Panc1 (cell line): ENCODE measurements at regions not wholly inside any gene's neighbourhood (a gene's known extent, or its start where the extent isn't known, plus 50 kb on each side); places are given as distances from the start of the nearest gene placed in this dataset.

Source experiments
- ATAC-seq: fragments of 200-7000 bp; cut with Tn5 transposase; 2 replicates; pipeline ENCODE4 v1.9.1; 2020; ENCODE audit warnings: mild to moderate bottlenecking, moderate library complexity
- BruUV-seq: library from RNA; stranded (reverse); fragments of 400-500 nt; replicated peaks from 2 replicates; lab custom pipeline; 2021; lab: Mats Ljungman, UMichigan
- CTCF ChIA-PET: fragments of 300-600 bp; sonication (Branson Sonifier 250); formaldehyde crosslinking; loops from one replicate; lab custom pipeline; 2022; ENCODE audit warnings: antibody characterized with exemption; lab: Charles Lee
- POLR2A ChIA-PET: fragments of 300-600 bp; sonication (Branson Sonifier 250); formaldehyde crosslinking; loops from one replicate; lab custom pipeline; 2022; ENCODE audit warnings: antibody characterized with exemption; lab: Charles Lee
- DNase-seq: peaks from one replicate; pipeline ENCODE4 v3.0.0-alpha.2; 2010; ENCODE audit warnings: low read depth, low spot score
- H3K27ac ChIP-seq: 2 replicates; pipeline ENCODE4 v1.5.1; 2011; ENCODE audit warnings: mild to moderate bottlenecking, low read length, inconsistent platforms
- H3K27me3 ChIP-seq: fragments of 200-500 bp; sonication (Bioruptor generic); 2 replicates; pipeline ENCODE4 v1.6.0; 2014; ENCODE audit warnings: low read length, inconsistent platforms; ENCODE audit not compliant: control insufficient read depth, insufficient read depth
- H3K36me3 ChIP-seq: fragments of 200-500 bp; sonication (Bioruptor generic); 2 replicates; pipeline ENCODE4 v1.5.1; 2014; ENCODE audit warnings: inconsistent platforms, mild to moderate bottlenecking, low read length, moderate library complexity; ENCODE audit not compliant: control insufficient read depth, insufficient read depth
- H3K4me1 ChIP-seq: 2 replicates; pipeline ENCODE4 v1.5.1; 2011; ENCODE audit warnings: inconsistent platforms, mild to moderate bottlenecking, low read length, moderate library complexity; ENCODE audit not compliant: control insufficient read depth, insufficient read depth
- H3K4me3 ChIP-seq, 2 experiments: 2 replicates each; pipeline ENCODE4 v1.5.1; 2011 to 2012; ENCODE audit warnings: low read depth in 2 of 2, low read length in 2 of 2, mild to moderate bottlenecking in 2 of 2, inconsistent platforms in 1 of 2, moderate library complexity in 1 of 2
- H3K9me3 ChIP-seq: fragments of 200-500 bp; sonication (Bioruptor generic); 2 replicates; pipeline ENCODE4 v1.5.1; 2014; ENCODE audit warnings: low read depth, mild to moderate bottlenecking, inconsistent platforms, low read length, moderate library complexity; ENCODE audit not compliant: control insufficient read depth, insufficient read depth
- POLR2AphosphoS5 ChIP-seq: IDR thresholded peaks from 2 replicates; pipeline ENCODE4 v1.6.1; 2012; ENCODE audit warnings: mild to moderate bottlenecking, low read depth, low read length, moderate library complexity
- SIN3A ChIP-seq: IDR thresholded peaks from 2 replicates; pipeline ENCODE4 v1.6.1; 2012; ENCODE audit warnings: low read depth, mild to moderate bottlenecking, low read length, moderate library complexity, borderline replicate concordance; ENCODE audit not compliant: insufficient read depth
- TCF7L2 ChIP-seq: IDR thresholded peaks from 2 replicates; pipeline ENCODE4 v1.6.1; 2011; ENCODE audit warnings: mild to moderate bottlenecking, low read depth, low read length, inconsistent platforms
- in situ Hi-C: cut with HindIII; loops from 2 replicates; pipeline ENCODE4 v1.10.0; 2016; ENCODE audit warnings: low sequenced_read_pairs, low pct_unique_long_range_greater_than_20kb
- intact Hi-C: fragments of 100-400 bp; cut with micrococcal nuclease; formaldehyde crosslinking; loops from one replicate; pipeline ENCODE4 v1.10.0; 2022; ENCODE audit not compliant: unreplicated experiment
- TF ChIP-seq, protein P1 (sequence below), 2 experiments: IDR thresholded peaks; 2 replicates each; pipeline ENCODE4 v1.6.1; 2011 to 2012; ENCODE audit warnings: low read depth in 2 of 2, control low read depth in 1 of 2, low read length in 1 of 2, mild to moderate bottlenecking in 1 of 2, moderate library complexity in 1 of 2; ENCODE audit not compliant: insufficient read depth in 1 of 2
- TF ChIP-seq, protein P2 (sequence below): fragments of 450-650 bp; IDR thresholded peaks from 2 replicates; pipeline ENCODE4 v1.5.1; 2017; ENCODE audit warnings: mild to moderate bottlenecking

DNA sequence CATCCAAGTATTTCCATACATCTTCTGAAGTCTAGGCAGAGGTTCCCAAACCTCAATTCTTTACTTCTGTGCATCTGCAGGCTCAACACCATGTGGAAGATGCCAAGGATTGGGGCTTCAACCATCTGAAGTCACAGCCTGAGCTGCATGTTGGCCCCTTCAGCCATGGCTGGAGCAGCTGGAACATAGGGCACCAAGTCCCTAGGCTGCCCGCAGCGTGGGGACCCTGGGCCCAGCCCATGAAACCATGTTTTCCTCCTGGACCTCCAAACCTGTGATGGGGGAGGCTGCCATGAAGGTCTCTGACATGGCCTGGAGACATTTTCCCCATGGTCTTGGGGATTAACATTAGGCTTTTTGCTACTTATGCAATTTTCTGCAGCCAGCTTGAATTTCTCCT is 729.8 kb downstream of the KCNT2 start:
- CTCF ChIA-PET = no interaction called here
- intact Hi-C loops = no loop called here
- in situ Hi-C loops = no loop called here

DNA sequence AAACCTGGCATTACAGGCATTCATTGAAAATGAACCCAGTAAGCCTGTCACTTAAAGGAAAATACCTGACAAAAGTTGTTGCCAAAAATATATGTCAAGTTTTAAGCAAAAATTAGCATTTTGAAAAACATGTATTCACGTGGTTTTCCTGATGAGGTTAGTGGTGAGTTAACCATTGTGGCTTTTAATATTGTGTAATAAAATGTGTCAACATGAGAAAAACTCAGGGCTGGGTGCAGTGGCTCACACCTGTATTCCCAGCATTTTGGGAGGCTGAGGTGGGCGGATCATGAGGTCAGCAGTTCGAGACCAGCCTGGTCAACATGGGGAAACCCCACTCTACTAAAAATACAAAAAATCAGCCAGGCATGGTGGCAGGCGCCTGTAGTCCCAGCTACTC is 731.4 kb downstream of the KCNT2 start:
- no peaks in the 10 kb centered on the region for H3K4me1 ChIP-seq
- POLR2A ChIA-PET = no interaction called here
- no peaks in the 10 kb centered on the region for H3K27me3 ChIP-seq
- H3K9me3 ChIP-seq = no peaks in the 10 kb centered on the region
- in situ Hi-C loops (no loop called here), intact Hi-C loops (no loop called here)
- TF ChIP-seq TCF7L2 (no peak), SIN3A (no peak), POLR2AphosphoS5 (no peak)
- TF ChIP-seq, protein P1, sequence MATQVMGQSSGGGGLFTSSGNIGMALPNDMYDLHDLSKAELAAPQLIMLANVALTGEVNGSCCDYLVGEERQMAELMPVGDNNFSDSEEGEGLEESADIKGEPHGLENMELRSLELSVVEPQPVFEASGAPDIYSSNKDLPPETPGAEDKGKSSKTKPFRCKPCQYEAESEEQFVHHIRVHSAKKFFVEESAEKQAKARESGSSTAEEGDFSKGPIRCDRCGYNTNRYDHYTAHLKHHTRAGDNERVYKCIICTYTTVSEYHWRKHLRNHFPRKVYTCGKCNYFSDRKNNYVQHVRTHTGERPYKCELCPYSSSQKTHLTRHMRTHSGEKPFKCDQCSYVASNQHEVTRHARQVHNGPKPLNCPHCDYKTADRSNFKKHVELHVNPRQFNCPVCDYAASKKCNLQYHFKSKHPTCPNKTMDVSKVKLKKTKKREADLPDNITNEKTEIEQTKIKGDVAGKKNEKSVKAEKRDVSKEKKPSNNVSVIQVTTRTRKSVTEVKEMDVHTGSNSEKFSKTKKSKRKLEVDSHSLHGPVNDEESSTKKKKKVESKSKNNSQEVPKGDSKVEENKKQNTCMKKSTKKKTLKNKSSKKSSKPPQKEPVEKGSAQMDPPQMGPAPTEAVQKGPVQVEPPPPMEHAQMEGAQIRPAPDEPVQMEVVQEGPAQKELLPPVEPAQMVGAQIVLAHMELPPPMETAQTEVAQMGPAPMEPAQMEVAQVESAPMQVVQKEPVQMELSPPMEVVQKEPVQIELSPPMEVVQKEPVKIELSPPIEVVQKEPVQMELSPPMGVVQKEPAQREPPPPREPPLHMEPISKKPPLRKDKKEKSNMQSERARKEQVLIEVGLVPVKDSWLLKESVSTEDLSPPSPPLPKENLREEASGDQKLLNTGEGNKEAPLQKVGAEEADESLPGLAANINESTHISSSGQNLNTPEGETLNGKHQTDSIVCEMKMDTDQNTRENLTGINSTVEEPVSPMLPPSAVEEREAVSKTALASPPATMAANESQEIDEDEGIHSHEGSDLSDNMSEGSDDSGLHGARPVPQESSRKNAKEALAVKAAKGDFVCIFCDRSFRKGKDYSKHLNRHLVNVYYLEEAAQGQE (IDR thresholded peaks at IDR 0.05; ENCODE audit: insufficient read depth in 1 of 2, low read depth in 2 of 2, low read length in 1 of 2) = no peak
- TF ChIP-seq, protein P2, sequence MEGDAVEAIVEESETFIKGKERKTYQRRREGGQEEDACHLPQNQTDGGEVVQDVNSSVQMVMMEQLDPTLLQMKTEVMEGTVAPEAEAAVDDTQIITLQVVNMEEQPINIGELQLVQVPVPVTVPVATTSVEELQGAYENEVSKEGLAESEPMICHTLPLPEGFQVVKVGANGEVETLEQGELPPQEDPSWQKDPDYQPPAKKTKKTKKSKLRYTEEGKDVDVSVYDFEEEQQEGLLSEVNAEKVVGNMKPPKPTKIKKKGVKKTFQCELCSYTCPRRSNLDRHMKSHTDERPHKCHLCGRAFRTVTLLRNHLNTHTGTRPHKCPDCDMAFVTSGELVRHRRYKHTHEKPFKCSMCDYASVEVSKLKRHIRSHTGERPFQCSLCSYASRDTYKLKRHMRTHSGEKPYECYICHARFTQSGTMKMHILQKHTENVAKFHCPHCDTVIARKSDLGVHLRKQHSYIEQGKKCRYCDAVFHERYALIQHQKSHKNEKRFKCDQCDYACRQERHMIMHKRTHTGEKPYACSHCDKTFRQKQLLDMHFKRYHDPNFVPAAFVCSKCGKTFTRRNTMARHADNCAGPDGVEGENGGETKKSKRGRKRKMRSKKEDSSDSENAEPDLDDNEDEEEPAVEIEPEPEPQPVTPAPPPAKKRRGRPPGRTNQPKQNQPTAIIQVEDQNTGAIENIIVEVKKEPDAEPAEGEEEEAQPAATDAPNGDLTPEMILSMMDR = no peak
- no peak overlapping the region for H3K4me3 ChIP-seq
- no peak overlapping the region for H3K27ac ChIP-seq
- ATAC-seq = no peak
- H3K36me3 ChIP-seq = no peaks in the 10 kb centered on the region
- no peak for DNase-seq
- CTCF ChIA-PET = no interaction called here
- no TSS peak for BruUV-seq

More for the DNA sequence above, 729.8 kb downstream of the KCNT2 start:
- Histone ChIP-seq H3K9me3 (no peaks in the 10 kb centered on the region), H3K27me3 (no peaks in the 10 kb centered on the region), H3K4me1 (no peaks in the 10 kb centered on the region), H3K36me3 (no peaks in the 10 kb centered on the region), H3K27ac (no peak overlapping the region), H3K4me3 (no peak overlapping the region)
- no peak for TF ChIP-seq SIN3A
- TF ChIP-seq, protein P1 (IDR thresholded peaks at IDR 0.05; ENCODE audit: insufficient read depth in 1 of 2, low read depth in 2 of 2, low read length in 1 of 2) = no peak
- TF ChIP-seq, protein P2 = no peak
- no peak for TF ChIP-seq TCF7L2
- TF ChIP-seq POLR2AphosphoS5 = no peak
- no TSS peak for BruUV-seq
- DNase-seq = no peak
- ATAC-seq = no peak
- POLR2A ChIA-PET = no interaction called here
